Activated T-helper 2 cell treated with anti-CD3 and anti-CD28 coated beads, Interferon-gamma antibody, Interleukin-2, Interleukin-4, amounts not matched to agents 10 μg/mL and 5 μg/mL and 100 μg/mL, durations not matched to agents 14 hours and 24 hours and 36 hours (primary cell): ENCODE measurements at regions not wholly inside any gene's neighbourhood (a gene's known extent, or its start where the extent isn't known, plus 50 kb on each side); places are given as distances from the start of the nearest gene placed in this dataset.

Experiments
- DNase-seq: peaks from one replicate; pipeline ENCODE4 v3.0.0; 2021; ENCODE audit warnings: low spot score
- H3K27ac Mint-ChIP-seq: one replicate; pipeline ENCODE4 v1.8.0; 2021; ENCODE audit warnings: mixed read lengths
- H3K27me3 Mint-ChIP-seq: one replicate; pipeline ENCODE4 v1.8.0; 2021; ENCODE audit warnings: low read depth, mixed read lengths
- H3K36me3 Mint-ChIP-seq: one replicate; pipeline ENCODE4 v1.8.0; 2021; ENCODE audit warnings: low read depth, mixed read lengths
- H3K4me1 Mint-ChIP-seq: one replicate; pipeline ENCODE4 v1.8.0; 2021; ENCODE audit warnings: low read depth, mixed read lengths
- H3K4me3 Mint-ChIP-seq: one replicate; pipeline ENCODE4 v1.8.0; 2021; ENCODE audit warnings: low read depth, mild to moderate bottlenecking, moderate library complexity, mixed read lengths
- H3K9me3 Mint-ChIP-seq: one replicate; pipeline ENCODE4 v1.8.0; 2021; ENCODE audit warnings: mixed read lengths
- intact Hi-C: fragments of 100-400 bp; cut with micrococcal nuclease; formaldehyde crosslinking; loops from one replicate; pipeline ENCODE4 v1.15.1; 2023

GRCh38 chr2:160783474-160783873 lies 289.9 kb upstream of the RBMS1 start:
- DNase-seq, result no peak
- Mint-ChIP-seq H3K27me3 (no peaks in the 10 kb centered on the region), H3K36me3 (no peaks in the 10 kb centered on the region), H3K27ac (no peak overlapping the region), H3K4me3 (no peak overlapping the region), H3K4me1 (no peaks in the 10 kb centered on the region), H3K9me3 (peaks cover 11% of the 10 kb centered on the region)
- intact Hi-C loops, result no loop called here

GRCh38 chr2:160784034-160784433 lies 290.4 kb upstream of the RBMS1 start:
- H3K4me3 Mint-ChIP-seq, result no peak overlapping the region
- DNase-seq, result no peak
- H3K27me3 Mint-ChIP-seq, result no peaks in the 10 kb centered on the region
- H3K27ac Mint-ChIP-seq, result no peak overlapping the region
- H3K36me3 Mint-ChIP-seq, result no peaks in the 10 kb centered on the region
- intact Hi-C loops, result no loop called here
- no peaks in the 10 kb centered on the region for H3K4me1 Mint-ChIP-seq
- H3K9me3 Mint-ChIP-seq, result peaks cover 6% of the 10 kb centered on the region

GRCh38 chr2:160790738-160791137 lies 297.1 kb upstream of the RBMS1 start:
- DNase-seq, result no peak
- no peaks in the 10 kb centered on the region for H3K27me3 Mint-ChIP-seq
- no peak overlapping the region for H3K27ac Mint-ChIP-seq
- no peaks in the 10 kb centered on the region for H3K36me3 Mint-ChIP-seq
- intact Hi-C loops, result no loop called here
- no peaks in the 10 kb centered on the region for H3K4me1 Mint-ChIP-seq
- H3K9me3 Mint-ChIP-seq, result no peaks in the 10 kb centered on the region
- H3K4me3 Mint-ChIP-seq, result no peak overlapping the region

GRCh38 chr2:160791884-160792283 lies 298.3 kb upstream of the RBMS1 start:
- no peak overlapping the region for H3K4me3 Mint-ChIP-seq
- H3K27ac Mint-ChIP-seq, result no peak overlapping the region
- intact Hi-C loops, result no loop called here
- no peak for DNase-seq
- no peaks in the 10 kb centered on the region for H3K36me3 Mint-ChIP-seq
- H3K27me3 Mint-ChIP-seq, result no peaks in the 10 kb centered on the region
- H3K9me3 Mint-ChIP-seq, result no peaks in the 10 kb centered on the region
- H3K4me1 Mint-ChIP-seq, result no peaks in the 10 kb centered on the region

GRCh38 chr2:160792837-160793236 lies 299.2 kb upstream of the RBMS1 start:
- DNase-seq, result no peak
- Mint-ChIP-seq H3K36me3 (no peaks in the 10 kb centered on the region), H3K4me3 (no peak overlapping the region), H3K9me3 (no peaks in the 10 kb centered on the region), H3K4me1 (no peaks in the 10 kb centered on the region), H3K27ac (no peak overlapping the region), H3K27me3 (no peaks in the 10 kb centered on the region)
- intact Hi-C loops, result no loop called here

GRCh38 chr2:160794926-160795325 lies 301.3 kb upstream of the RBMS1 start:
- Mint-ChIP-seq H3K27me3 (no peaks in the 10 kb centered on the region), H3K9me3 (peaks cover 4% of the 10 kb centered on the region), H3K27ac (no peak overlapping the region), H3K4me3 (no peak overlapping the region), H3K36me3 (no peaks in the 10 kb centered on the region), H3K4me1 (no peaks in the 10 kb centered on the region)
- no peak for DNase-seq
- intact Hi-C loops, result no loop called here

- Mint-ChIP-seq H3K27ac (no peak overlapping the region), H3K4me1 (no peaks in the 10 kb centered on the region), H3K36me3 (no peaks in the 10 kb centered on the region), H3K9me3 (peaks cover 20% of the 10 kb centered on the region), H3K27me3 (no peaks in the 10 kb centered on the region), H3K4me3 (no peak overlapping the region)
- intact Hi-C loops, result no loop called here
- no peak for DNase-seq
Measured at GRCh38 chr2:160803881-160804280, 310.3 kb upstream of the RBMS1 start.

- Mint-ChIP-seq H3K27ac (no peak overlapping the region), H3K36me3 (no peaks in the 10 kb centered on the region), H3K4me1 (no peaks in the 10 kb centered on the region), H3K9me3 (peaks cover 8% of the 10 kb centered on the region), H3K27me3 (no peaks in the 10 kb centered on the region), H3K4me3 (no peak overlapping the region)
- DNase-seq, result no peak
- intact Hi-C loops, result no loop called here
Measured at GRCh38 chr2:160810406-160810805, 316.8 kb upstream of the RBMS1 start.

GRCh38 chr2:160812830-160813505 lies 319.4 kb upstream of the RBMS1 start:
- DNase-seq, result no peak
- Mint-ChIP-seq H3K36me3 (no peaks in the 10 kb centered on the region), H3K27me3 (no peaks in the 10 kb centered on the region), H3K9me3 (no peaks in the 10 kb centered on the region), H3K4me3 (no peak overlapping the region), H3K4me1 (no peaks in the 10 kb centered on the region), H3K27ac (no peak overlapping the region)
- intact Hi-C loops, result no loop called here

GRCh38 chr2:160813506-160813858 lies 319.9 kb upstream of the RBMS1 start:
- H3K27me3 Mint-ChIP-seq, result no peaks in the 10 kb centered on the region
- intact Hi-C loops, result no loop called here

GRCh38 chr2:160816916-160817499 lies 323.4 kb upstream of the RBMS1 start:
- Mint-ChIP-seq H3K36me3 (no peaks in the 10 kb centered on the region), H3K9me3 (no peaks in the 10 kb centered on the region), H3K4me3 (no peak overlapping the region), H3K27ac (no peak overlapping the region), H3K4me1 (no peaks in the 10 kb centered on the region), H3K27me3 (peaks cover 5% of the 10 kb centered on the region)
- intact Hi-C loops, result no loop called here
- DNase-seq, result no peak

More at GRCh38 chr2:160813506-160813858, 319.9 kb upstream of the RBMS1 start:
- Mint-ChIP-seq H3K4me1 (no peaks in the 10 kb centered on the region), H3K36me3 (no peaks in the 10 kb centered on the region), H3K4me3 (no peak overlapping the region), H3K9me3 (no peaks in the 10 kb centered on the region), H3K27ac (no peak overlapping the region)
- DNase-seq, result no peak

- no peak for DNase-seq
- peaks cover 15% of the 10 kb centered on the region for H3K9me3 Mint-ChIP-seq
- no peak overlapping the region for H3K4me3 Mint-ChIP-seq
- intact Hi-C loops, result no loop called here
- no peaks in the 10 kb centered on the region for H3K4me1 Mint-ChIP-seq
- peaks cover 5% of the 10 kb centered on the region for H3K27me3 Mint-ChIP-seq
- no peaks in the 10 kb centered on the region for H3K36me3 Mint-ChIP-seq
- H3K27ac Mint-ChIP-seq, result no peak overlapping the region
Measured at GRCh38 chr2:160820691-160821090, 327.1 kb upstream of the RBMS1 start.

GRCh38 chr2:160822006-160822405 lies 328.4 kb upstream of the RBMS1 start:
- Mint-ChIP-seq H3K27me3 (peaks cover 5% of the 10 kb centered on the region), H3K27ac (no peak overlapping the region), H3K4me3 (no peak overlapping the region), H3K36me3 (no peaks in the 10 kb centered on the region), H3K4me1 (no peaks in the 10 kb centered on the region), H3K9me3 (peaks cover 20% of the 10 kb centered on the region)
- intact Hi-C loops, result no loop called here
- DNase-seq, result no peak

- Mint-ChIP-seq H3K27ac (no peak overlapping the region), H3K27me3 (no peaks in the 10 kb centered on the region), H3K4me3 (no peak overlapping the region)
Measured at GRCh38 chr2:160825433-160825832, 331.8 kb upstream of the RBMS1 start.

More at GRCh38 chr2:160825433-160825832, 331.8 kb upstream of the RBMS1 start:
- DNase-seq, result no peak
- Mint-ChIP-seq H3K9me3 (peaks cover 20% of the 10 kb centered on the region), H3K4me1 (no peaks in the 10 kb centered on the region), H3K36me3 (no peaks in the 10 kb centered on the region)
- intact Hi-C loops, result no loop called here
